ENCODE measurements at regions not wholly inside any gene's neighbourhood (a gene's known extent, or its start where the extent isn't known, plus 50 kb on each side); places are given as distances from the start of the nearest gene placed in this dataset.

- no peak for TF ChIP-seq GABPA (IDR thresholded peaks at IDR 0.05 in 1 of 2, conservative IDR thresholded peaks at IDR 0.05 in 1 of 2)
- no peak for TF ChIP-seq EGR1 (IDR thresholded peaks at IDR 0.05; ENCODE audit: low read depth in 2 of 2)
- TF ChIP-seq ZBTB33 (IDR thresholded peaks at IDR 0.05) = no peak
- no peak for TF ChIP-seq JUND (IDR thresholded peaks at IDR 0.05)
- no peak for TF ChIP-seq REST (IDR thresholded peaks at IDR 0.05)
- no peak for TF ChIP-seq ATF3 (IDR thresholded peaks at IDR 0.05)
- TF ChIP-seq NR2F2 (IDR thresholded peaks at IDR 0.05) = no peak
- TF ChIP-seq CTCF (IDR thresholded peaks at IDR 0.05; ENCODE audit: low read depth, low read length, missing input control) = no peak
- no peak for TF ChIP-seq RAD21 (IDR thresholded peaks at IDR 0.05)
- no peak for TF ChIP-seq HNF4A (conservative IDR thresholded peaks at IDR 0.05)
- TF ChIP-seq YY1 (IDR thresholded peaks at IDR 0.05) = no peak
- no peak overlapping the region for H3K27ac ChIP-seq (ENCODE audit: low read depth in 1 of 2, low read length in 2 of 2)
- no peaks in the 10 kb centered on the region for H3K9me3 ChIP-seq (ENCODE audit: control insufficient read depth in 4 of 4, low read length in 3 of 4)
- H3K4me1 ChIP-seq (ENCODE audit: control insufficient read depth in 4 of 4, insufficient read depth in 4 of 4, low read length in 3 of 4) = no peaks in the 10 kb centered on the region
- DNase-seq (ENCODE audit: low spot score) = no peak
- 85% methylated on average over 34 of the region's 34 CpGs for WGBS
- no peak overlapping the region for H3K9ac ChIP-seq (ENCODE audit: low read depth in 1 of 2, low read length in 2 of 2)
- H3K27me3 ChIP-seq (ENCODE audit: control insufficient read depth in 4 of 4, insufficient read depth in 4 of 4, low read length in 3 of 4) = no peaks in the 10 kb centered on the region
- no peak overlapping the region for H3K4me3 ChIP-seq (ENCODE audit: low read depth in 1 of 3, low read length in 3 of 3)
- no peaks in the 10 kb centered on the region for H3K36me3 ChIP-seq (ENCODE audit: control insufficient read depth in 4 of 4, insufficient read depth in 3 of 4, low read depth in 1 of 4, low read length in 3 of 4)
Observed at GRCh38 chr10:128470321-128470965, 344.2 kb upstream of the MKI67 start.

- TF ChIP-seq RAD21 (IDR thresholded peaks at IDR 0.05) (no peak), FOXA1 (IDR thresholded peaks at IDR 0.05) (no peak), ATF3 (IDR thresholded peaks at IDR 0.05) (no peak), YY1 (IDR thresholded peaks at IDR 0.05) (no peak), JUND (IDR thresholded peaks at IDR 0.05) (no peak), HNF4G (IDR thresholded peaks at IDR 0.05) (no peak), FOXA2 (IDR thresholded peaks at IDR 0.05) (no peak), RXRA (IDR thresholded peaks at IDR 0.05) (no peak), MAX (IDR thresholded peaks at IDR 0.05) (no peak)
Observed at GRCh38 chr10:128471151-128471550, 344.9 kb upstream of the MKI67 start.

More at GRCh38 chr10:128471151-128471550, 344.9 kb upstream of the MKI67 start:
- no peaks in the 10 kb centered on the region for H3K9me3 ChIP-seq (ENCODE audit: control insufficient read depth in 4 of 4, low read length in 3 of 4)
- no peaks in the 10 kb centered on the region for H3K36me3 ChIP-seq (ENCODE audit: control insufficient read depth in 4 of 4, insufficient read depth in 3 of 4, low read depth in 1 of 4, low read length in 3 of 4)
- H3K27ac ChIP-seq (ENCODE audit: low read depth in 1 of 2, low read length in 2 of 2) = no peak overlapping the region
- WGBS = 81% methylated on average over 12 of the region's 12 CpGs
- no peaks in the 10 kb centered on the region for H3K27me3 ChIP-seq (ENCODE audit: control insufficient read depth in 4 of 4, insufficient read depth in 4 of 4, low read length in 3 of 4)
- no peaks in the 10 kb centered on the region for H3K4me1 ChIP-seq (ENCODE audit: control insufficient read depth in 4 of 4, insufficient read depth in 4 of 4, low read length in 3 of 4)
- DNase-seq (ENCODE audit: low spot score) = no peak
- no peak overlapping the region for H3K9ac ChIP-seq (ENCODE audit: low read depth in 1 of 2, low read length in 2 of 2)
- H3K4me3 ChIP-seq (ENCODE audit: low read depth in 1 of 3, low read length in 3 of 3) = no peak overlapping the region

Data from liver (tissue), 8 donors.